ENCODE measurements at regions not wholly inside any gene's neighbourhood (a gene's known extent, or its start where the extent isn't known, plus 50 kb on each side); places are given as distances from the start of the nearest gene placed in this dataset.

DNA sequence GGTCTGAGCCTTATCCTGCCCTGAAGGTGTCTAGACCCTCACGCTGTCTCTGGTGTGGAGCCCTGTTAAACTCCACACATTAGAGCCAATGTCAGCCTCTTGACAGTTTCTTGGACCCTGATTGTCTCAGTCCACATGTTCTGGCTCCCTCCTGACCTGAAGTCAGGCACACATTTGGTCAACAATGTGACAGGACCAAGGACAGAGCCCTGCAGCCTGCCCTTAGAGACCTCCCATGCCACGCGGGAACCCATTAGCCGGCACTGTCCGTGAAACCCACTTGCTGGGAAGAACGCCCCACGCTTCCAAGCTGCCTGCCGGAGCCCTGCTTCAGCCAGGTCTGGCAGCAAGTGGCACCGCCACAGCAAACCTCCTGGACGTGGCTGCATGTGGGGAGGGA is 162.7 kb upstream of the LINGO1 start:
- no peak overlapping the region for H3K27ac Mint-ChIP-seq
- no peaks in the 10 kb centered on the region for H3K9me3 Mint-ChIP-seq
- H3K4me3 Mint-ChIP-seq: no peak overlapping the region
- CTCF ChIA-PET: no interaction called here
- no peaks in the 10 kb centered on the region for H3K36me3 Mint-ChIP-seq (ENCODE audit: low read depth)
- no peaks in the 10 kb centered on the region for H3K27me3 Mint-ChIP-seq
- POLR2A ChIA-PET: no interaction called here
- DNase-seq: no peak
- peaks cover 11% of the 10 kb centered on the region for H3K4me1 Mint-ChIP-seq

DNA sequence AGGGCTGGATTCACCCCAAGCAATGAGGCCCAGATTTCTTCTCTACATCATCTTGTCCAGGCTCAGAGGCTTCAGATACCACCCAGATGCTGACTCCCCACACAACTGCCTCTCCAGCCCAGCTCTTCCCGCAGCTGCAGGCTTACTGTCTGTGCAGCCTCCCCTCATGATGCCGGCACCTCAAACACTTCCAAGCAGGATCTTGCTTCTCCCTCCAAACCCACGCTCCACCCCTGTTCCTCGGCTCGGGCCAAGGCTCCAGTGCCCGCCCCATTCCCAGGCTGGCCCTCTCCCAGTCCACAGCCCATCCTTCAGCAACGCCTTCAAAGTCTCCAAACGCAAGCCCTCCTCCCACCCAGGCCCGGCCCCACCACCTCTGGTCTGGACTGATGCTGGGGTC is 159.2 kb upstream of the LINGO1 start:
- ChIA-PET POLR2A (no interaction called here), CTCF (no interaction called here)
- no peak overlapping the region for H3K27ac Mint-ChIP-seq
- H3K9me3 Mint-ChIP-seq: no peaks in the 10 kb centered on the region
- no peaks in the 10 kb centered on the region for H3K27me3 Mint-ChIP-seq
- no peaks in the 10 kb centered on the region for H3K36me3 Mint-ChIP-seq (ENCODE audit: low read depth)
- H3K4me3 Mint-ChIP-seq: no peak overlapping the region
- DNase-seq: no peak
- peaks cover 2% of the 10 kb centered on the region for H3K4me1 Mint-ChIP-seq

DNA sequence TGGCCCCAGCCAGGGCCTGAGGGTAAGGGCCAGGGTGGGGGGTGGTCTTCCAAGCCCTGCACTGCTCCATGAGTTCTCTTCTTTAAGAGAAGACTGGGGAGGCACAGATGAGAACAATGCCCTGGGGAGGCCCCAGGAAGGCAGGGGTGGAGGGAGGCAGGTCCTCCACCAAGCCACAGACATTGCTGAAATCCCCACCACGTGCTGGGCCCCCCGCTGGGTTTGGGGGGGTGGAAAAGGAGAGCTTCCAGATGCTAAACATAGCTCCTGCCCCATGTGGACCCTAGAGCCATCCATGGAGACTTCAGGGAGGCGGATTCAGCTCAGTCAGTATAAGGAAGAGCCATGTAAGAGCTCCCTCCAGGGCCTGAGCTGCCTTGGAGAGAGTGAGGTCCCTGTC is 157.8 kb upstream of the LINGO1 start:
- Mint-ChIP-seq H3K9me3 (no peaks in the 10 kb centered on the region), H3K27me3 (no peaks in the 10 kb centered on the region)
- CTCF ChIA-PET: no interaction called here

DNA sequence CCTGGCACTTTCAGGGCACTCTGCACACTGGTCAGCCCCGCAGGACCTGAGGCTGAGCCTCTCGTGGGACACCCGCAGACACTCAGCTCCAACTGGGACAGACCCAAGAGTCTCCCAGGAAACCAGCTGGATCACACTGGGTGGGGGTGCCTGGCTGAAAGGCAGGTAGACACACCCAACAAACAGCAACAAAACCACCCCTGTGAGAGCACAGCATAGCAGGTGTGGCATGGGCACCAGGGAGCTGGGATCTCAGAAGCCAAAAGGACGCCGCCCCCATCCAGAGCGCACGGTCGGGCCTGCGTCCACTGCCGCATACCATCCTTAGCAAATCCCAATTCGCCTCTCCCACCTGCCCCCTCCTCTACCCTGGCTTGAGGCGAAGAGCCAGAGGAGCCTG is 154.2 kb upstream of the LINGO1 start:
- CTCF ChIA-PET: no interaction called here
- Mint-ChIP-seq H3K36me3 (ENCODE audit: low read depth) (no peaks in the 10 kb centered on the region), H3K4me1 (no peaks in the 10 kb centered on the region), H3K27me3 (no peaks in the 10 kb centered on the region), H3K9me3 (no peaks in the 10 kb centered on the region), H3K4me3 (no peak overlapping the region), H3K27ac (no peak overlapping the region)
- POLR2A ChIA-PET: no interaction called here
- DNase-seq: no peak

More for the DNA sequence above, 157.8 kb upstream of the LINGO1 start:
- Mint-ChIP-seq H3K4me1 (no peaks in the 10 kb centered on the region), H3K4me3 (no peak overlapping the region), H3K36me3 (ENCODE audit: low read depth) (no peaks in the 10 kb centered on the region), H3K27ac (no peak overlapping the region)
- DNase-seq: no peak
- POLR2A ChIA-PET: no interaction called here

DNA sequence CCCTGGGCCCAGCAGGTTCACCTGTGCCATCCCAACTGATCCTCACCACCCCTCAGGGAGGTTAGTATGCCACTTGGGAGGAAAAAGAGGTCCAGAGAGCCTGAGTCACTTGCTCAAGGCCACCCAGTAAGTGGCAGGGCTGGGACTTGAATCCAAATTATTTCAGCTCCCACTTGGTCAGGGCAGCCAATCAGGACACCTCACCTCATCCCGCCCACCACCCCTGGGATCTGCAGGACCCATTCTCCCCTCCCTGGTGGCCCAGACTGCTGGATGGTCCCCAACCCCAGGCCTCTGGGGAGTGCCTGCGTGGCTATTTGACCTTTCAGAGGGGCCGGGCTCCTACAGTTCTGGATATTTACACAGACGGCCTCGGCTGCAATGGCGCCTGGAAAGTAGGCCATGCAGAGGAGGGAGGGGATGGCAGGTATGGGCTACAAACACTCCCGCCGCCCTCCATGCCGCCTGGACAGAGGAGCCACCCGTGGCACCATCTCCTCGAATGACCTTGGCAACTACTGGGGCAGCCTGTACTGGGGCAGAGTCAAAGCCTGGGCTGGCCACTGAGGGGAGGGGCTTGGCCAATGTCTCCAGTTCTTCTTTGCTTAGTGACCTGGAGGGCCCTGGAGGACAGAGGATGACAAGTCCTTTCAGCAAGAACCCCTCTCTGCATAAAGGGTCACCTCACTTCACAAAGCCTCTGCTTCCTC is 153.6 kb upstream of the LINGO1 start:
- Mint-ChIP-seq H3K36me3 (ENCODE audit: low read depth) (no peaks in the 10 kb centered on the region), H3K4me3 (no peak overlapping the region), H3K4me1 (no peaks in the 10 kb centered on the region), H3K27me3 (no peaks in the 10 kb centered on the region), H3K27ac (no peak overlapping the region), H3K9me3 (no peaks in the 10 kb centered on the region)
- no peak for DNase-seq
- CTCF ChIA-PET: no interaction called here
- POLR2A ChIA-PET: no interaction called here

DNA sequence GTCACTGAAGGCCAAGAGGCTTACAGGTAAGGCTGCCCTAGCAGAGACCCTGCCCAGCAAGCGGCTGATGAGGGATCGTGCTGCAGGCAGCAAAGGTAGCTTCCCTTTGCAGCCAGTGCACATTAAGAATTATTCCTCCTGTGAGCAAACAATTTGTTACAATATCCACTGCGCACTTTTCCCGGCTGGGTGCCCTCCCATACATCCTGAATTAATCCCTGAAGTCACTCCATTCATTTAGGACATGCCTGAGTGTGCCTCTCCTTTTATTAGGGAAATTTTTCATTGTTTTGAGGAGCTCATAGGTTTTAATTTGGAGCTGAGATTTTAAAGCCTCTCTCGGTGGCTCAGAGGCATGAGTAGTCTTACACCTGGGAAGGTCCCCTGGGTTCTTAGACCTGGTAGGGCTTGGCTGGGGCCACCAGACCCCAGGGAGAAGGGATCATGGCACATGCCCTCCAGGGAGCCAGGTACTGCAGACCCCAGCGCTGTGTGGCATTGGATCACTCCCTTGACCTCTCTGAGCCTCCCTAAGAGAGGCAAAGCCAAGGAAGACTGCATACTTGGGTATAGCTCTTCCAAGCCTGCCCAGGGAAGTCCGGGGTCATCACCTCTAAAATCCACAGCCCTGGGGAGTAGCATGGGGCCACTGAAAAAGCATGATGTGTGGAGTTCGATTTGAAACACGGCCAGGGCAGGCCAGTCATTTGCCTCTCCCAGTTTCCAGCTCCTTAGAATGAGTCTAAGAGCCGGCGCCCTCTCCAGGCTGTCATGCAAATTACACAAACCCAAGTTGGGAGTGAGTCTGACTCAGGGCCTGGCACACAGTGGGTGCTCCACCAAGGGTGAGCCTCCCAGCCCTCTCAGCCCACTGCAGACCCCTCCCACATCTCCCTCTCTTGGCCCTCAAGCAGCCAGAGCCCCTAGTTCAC is 151.9 kb upstream of the LINGO1 start:
- peak; percentile 10 for DNase-seq
- Mint-ChIP-seq H3K9me3 (peaks cover 2% of the 10 kb centered on the region), H3K4me3 (no peak overlapping the region), H3K27me3 (no peaks in the 10 kb centered on the region), H3K36me3 (ENCODE audit: low read depth) (no peaks in the 10 kb centered on the region), H3K4me1 (no peaks in the 10 kb centered on the region), H3K27ac (no peak overlapping the region)
- ChIA-PET POLR2A (interaction anchor here (0.5 kb wide), 1 partner anchor 1783 kb away, joined by 3 read pairs; no protein-coding TSS in a partner anchor), CTCF (interaction anchor here (0.8 to 0.9 kb wide), 2 partner anchors 14 to 591 kb away, joined by 3 to 5 read pairs; no protein-coding TSS in a partner anchor)

DNA sequence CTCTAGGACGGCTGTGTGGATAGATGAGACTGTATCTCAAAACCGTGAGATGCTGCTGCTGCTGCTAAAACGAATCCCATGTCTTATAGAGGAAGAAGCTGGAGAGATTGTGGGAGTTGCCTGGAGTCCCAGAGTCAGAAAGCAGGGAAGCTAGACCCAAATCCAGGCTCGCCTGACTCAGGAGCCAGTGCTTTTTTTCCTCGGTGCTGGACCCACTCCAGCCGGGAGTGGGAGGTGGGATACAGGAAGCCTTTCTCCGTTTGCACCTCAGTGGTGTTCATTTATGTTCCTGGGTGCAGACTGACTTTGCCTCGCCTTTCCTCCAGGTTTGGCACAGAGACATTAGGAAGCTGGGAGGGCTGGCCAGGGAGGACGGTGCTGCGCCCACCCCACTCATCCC is 150.9 kb upstream of the LINGO1 start:
- H3K27me3 Mint-ChIP-seq: no peaks in the 10 kb centered on the region
- CTCF ChIA-PET: no interaction called here
- H3K9me3 Mint-ChIP-seq: peaks cover 2% of the 10 kb centered on the region
- no peak overlapping the region for H3K4me3 Mint-ChIP-seq
- H3K36me3 Mint-ChIP-seq (ENCODE audit: low read depth): no peaks in the 10 kb centered on the region
- POLR2A ChIA-PET: interaction anchor here (0.5 kb wide), 1 partner anchor 1784 kb away, joined by 3 read pairs; no protein-coding TSS in a partner anchor
- no peaks in the 10 kb centered on the region for H3K4me1 Mint-ChIP-seq
- no peak overlapping the region for H3K27ac Mint-ChIP-seq
- no peak for DNase-seq

DNA sequence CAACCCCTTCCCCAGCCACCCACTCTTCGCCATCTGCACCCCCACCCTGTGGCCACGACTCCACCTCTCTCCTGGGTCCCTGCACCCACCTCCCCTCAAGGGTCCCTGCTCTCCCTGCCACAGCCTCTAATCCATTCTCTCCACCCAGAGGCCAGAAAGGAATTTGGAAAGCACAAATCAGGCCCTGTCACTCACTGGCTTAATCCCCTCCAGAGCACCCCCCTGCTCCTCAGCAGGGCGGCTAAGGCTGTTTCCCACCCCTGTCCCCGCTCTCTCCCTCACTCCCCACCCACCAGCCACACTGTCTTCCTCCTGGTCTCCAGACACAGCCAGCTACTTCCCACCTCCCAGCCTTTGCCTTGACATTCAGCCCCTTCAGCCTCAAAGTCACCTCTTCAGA is 150.0 kb upstream of the LINGO1 start:
- Mint-ChIP-seq H3K27me3 (no peaks in the 10 kb centered on the region), H3K27ac (no peak overlapping the region), H3K4me3 (no peak overlapping the region), H3K9me3 (peaks cover 2% of the 10 kb centered on the region), H3K4me1 (no peaks in the 10 kb centered on the region), H3K36me3 (ENCODE audit: low read depth) (no peaks in the 10 kb centered on the region)
- DNase-seq: no peak
- POLR2A ChIA-PET: no interaction called here
- CTCF ChIA-PET: no interaction called here

DNA sequence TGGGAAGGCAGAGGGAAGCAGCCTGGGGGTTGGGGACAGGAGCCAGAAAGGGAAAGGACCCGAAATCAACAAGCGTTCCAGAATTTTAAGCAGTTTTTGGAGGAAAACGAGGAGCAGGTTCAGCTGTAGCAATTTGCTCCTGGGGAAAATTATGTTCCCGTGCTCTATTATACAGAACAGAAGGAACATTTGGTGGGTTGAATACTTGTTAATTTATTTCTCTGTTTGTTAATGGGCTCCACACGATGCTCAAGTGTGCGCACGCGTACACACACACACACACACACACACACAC is 149.2 kb upstream of the LINGO1 start:
- CTCF ChIA-PET: no interaction called here

DNA sequence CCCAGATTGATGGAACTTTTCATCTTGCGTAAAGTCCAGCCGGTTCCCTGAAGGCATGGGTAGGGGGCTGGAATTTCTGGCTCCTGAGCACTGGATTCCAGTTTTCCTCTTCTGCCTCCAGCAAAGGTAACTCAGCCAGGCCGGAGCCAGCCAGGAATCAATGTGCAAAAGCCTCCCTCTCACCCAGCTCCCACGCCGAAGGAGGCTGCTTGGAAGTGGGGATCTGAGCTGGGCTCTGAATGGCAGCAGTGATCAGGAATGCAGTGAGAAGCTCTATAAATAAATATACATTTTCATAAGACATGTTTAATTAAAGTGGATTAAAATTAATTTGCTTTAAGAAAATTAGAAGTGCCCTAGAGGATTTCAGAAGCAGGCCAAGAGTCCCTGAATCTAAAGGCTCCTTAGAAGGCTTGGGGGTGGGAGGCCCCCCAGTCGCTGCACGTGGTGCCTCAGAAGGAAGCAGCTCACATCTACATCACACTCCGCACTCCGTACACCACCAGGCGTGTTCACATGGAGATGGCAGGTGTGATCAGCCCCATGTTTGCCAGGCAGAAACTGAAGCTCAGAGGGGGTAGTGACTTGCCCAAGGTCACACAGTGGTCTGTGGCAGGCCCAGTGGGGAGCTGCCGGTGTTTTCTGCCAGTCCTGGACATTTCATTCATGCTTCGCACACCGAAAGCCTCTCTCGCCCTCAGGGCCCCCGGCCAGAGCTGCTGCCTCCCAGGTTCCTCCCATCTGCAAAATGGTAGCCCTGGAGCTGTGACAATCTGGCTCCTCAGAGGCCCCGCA is 148.6 kb upstream of the LINGO1 start:
- ChIA-PET CTCF (no interaction called here), POLR2A (no interaction called here)
- no peak for DNase-seq
- Mint-ChIP-seq H3K27ac (no peak overlapping the region), H3K4me3 (no peak overlapping the region), H3K36me3 (ENCODE audit: low read depth) (no peaks in the 10 kb centered on the region), H3K27me3 (no peaks in the 10 kb centered on the region), H3K4me1 (no peaks in the 10 kb centered on the region), H3K9me3 (peaks cover 2% of the 10 kb centered on the region)

More for the DNA sequence above, 149.2 kb upstream of the LINGO1 start:
- H3K27ac Mint-ChIP-seq: no peak overlapping the region
- no peaks in the 10 kb centered on the region for H3K4me1 Mint-ChIP-seq
- H3K36me3 Mint-ChIP-seq (ENCODE audit: low read depth): no peaks in the 10 kb centered on the region
- no peaks in the 10 kb centered on the region for H3K27me3 Mint-ChIP-seq
- DNase-seq: no peak
- POLR2A ChIA-PET: no interaction called here
- peaks cover 2% of the 10 kb centered on the region for H3K9me3 Mint-ChIP-seq
- no peak overlapping the region for H3K4me3 Mint-ChIP-seq

DNA sequence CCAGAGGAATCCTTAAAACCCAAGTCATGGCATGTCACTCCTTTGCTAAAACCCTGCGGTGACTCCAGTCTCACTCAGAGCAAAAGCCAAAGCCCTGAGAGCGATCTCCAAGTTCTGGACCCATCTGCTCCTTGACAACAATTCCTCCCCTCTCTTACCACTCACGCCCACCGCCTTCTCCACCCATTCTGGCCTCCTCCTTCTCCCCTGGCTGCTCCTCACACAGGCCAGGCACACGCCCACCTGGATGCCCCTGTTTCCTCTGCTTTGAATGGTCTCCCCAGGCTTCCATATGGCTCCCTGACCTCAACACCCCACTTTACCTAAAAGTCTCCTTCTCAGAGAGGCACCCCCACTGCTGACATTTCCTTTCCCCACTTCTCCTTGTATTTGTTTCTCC is 146.1 kb upstream of the LINGO1 start:
- Mint-ChIP-seq H3K36me3 (ENCODE audit: low read depth) (no peaks in the 10 kb centered on the region), H3K4me3 (no peak overlapping the region), H3K4me1 (no peaks in the 10 kb centered on the region), H3K27ac (no peak overlapping the region), H3K9me3 (peaks cover 2% of the 10 kb centered on the region), H3K27me3 (no peaks in the 10 kb centered on the region)
- no peak for DNase-seq
- ChIA-PET POLR2A (no interaction called here), CTCF (no interaction called here)

DNA sequence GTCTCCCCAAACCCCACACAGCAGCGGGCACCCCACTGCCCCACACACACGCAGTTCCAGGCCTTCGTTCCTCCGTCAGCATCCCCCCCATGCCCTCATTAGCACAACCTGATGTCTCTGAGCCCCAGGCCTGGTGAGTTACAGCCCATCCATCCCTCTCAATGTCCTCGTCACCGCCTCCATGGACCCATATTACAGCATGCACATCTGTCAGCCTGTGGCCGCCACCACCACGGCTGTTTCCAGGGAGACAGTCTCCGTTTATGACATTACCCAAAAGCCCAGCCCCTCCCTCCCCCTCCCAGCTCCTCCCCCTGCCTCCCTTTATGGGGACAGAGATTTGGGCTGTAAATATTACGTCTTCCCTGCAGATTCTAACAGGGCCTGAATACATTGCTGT is 143.1 kb upstream of the LINGO1 start:
- ChIA-PET POLR2A (no interaction called here), CTCF (no interaction called here)
- Mint-ChIP-seq H3K4me1 (no peaks in the 10 kb centered on the region), H3K27ac (no peak overlapping the region), H3K4me3 (no peak overlapping the region), H3K27me3 (no peaks in the 10 kb centered on the region), H3K36me3 (ENCODE audit: low read depth) (no peaks in the 10 kb centered on the region), H3K9me3 (peaks cover 2% of the 10 kb centered on the region)
- DNase-seq: no peak

DNA sequence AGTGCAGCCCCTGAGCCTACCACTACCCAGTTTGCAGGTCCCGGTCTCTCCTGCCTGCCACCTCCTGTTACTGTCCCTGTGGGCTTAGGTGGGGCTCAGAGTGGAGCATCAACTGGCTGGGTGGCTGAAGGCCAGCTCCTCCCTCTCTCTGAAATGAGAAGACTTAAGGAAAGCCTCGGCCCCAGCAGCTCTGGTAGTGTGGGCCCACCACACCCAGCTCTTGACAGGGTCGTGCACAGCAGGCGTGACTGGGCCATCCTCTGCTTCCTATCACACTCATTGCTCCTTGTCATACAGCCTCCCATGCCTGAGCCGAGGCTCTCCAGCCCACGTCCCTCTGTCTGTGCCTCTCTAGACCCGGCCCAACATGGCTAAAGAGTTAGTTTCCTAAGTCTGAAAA is 142.7 kb upstream of the LINGO1 start:
- H3K36me3 Mint-ChIP-seq (ENCODE audit: low read depth): no peaks in the 10 kb centered on the region
- POLR2A ChIA-PET: no interaction called here
- CTCF ChIA-PET: no interaction called here
- no peak overlapping the region for H3K27ac Mint-ChIP-seq
- no peak overlapping the region for H3K4me3 Mint-ChIP-seq
- H3K9me3 Mint-ChIP-seq: no peaks in the 10 kb centered on the region
- H3K27me3 Mint-ChIP-seq: no peaks in the 10 kb centered on the region
- no peak for DNase-seq
- no peaks in the 10 kb centered on the region for H3K4me1 Mint-ChIP-seq

Data from activated CD4-positive, alpha-beta T cell treated with anti-CD3 and anti-CD28 coated beads, Interleukin-2, amount 10 ng/mL, durations not matched to agents 7 days and 5 days (primary cell).